GM12875 (cell line): ENCODE measurements at regions not wholly inside any gene's neighbourhood (a gene's known extent, or its start where the extent isn't known, plus 50 kb on each side); places are given as distances from the start of the nearest gene placed in this dataset.

Source experiments
- H3K4me3 ChIP-seq: one replicate; pipeline ENCODE4 v1.5.1; 2011; ENCODE audit warnings: low read depth, low read length, control low read depth
- CTCF ChIP-seq: IDR thresholded peaks from 2 replicates; pipeline ENCODE4 v1.5.1; 2011; ENCODE audit warnings: low read depth, mild to moderate bottlenecking, control low read depth, inconsistent platforms, low read length, moderate library complexity, borderline replicate concordance; ENCODE audit not compliant: insufficient read depth

DNA sequence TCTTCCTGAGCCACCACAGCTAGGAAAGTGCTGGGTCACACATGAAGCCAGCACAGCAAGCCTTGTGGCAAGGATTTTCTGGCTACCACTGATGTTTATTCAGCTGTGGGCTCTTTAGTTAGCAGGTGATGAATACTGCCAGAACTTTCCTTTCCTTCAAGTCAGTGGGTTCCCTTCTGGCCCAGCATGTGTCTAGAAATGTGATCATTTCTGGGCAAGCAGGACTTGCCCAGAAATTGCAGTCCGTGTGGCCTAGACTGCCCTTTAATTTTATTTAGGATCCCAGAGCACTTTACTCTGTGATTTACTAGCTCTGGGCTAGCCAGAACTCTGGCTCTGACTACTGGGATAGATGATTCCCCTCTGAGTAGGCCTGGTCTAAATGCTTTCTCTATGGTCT, 397.5 kb downstream of the ZIC4 start:
- no peak overlapping the region for H3K4me3 ChIP-seq
- no peak for TF ChIP-seq CTCF

GRCh38 chr3:147008458-147008857, 397.9 kb downstream of the ZIC4 start:
- TF ChIP-seq CTCF, result no peak
- no peak overlapping the region for H3K4me3 ChIP-seq

DNA sequence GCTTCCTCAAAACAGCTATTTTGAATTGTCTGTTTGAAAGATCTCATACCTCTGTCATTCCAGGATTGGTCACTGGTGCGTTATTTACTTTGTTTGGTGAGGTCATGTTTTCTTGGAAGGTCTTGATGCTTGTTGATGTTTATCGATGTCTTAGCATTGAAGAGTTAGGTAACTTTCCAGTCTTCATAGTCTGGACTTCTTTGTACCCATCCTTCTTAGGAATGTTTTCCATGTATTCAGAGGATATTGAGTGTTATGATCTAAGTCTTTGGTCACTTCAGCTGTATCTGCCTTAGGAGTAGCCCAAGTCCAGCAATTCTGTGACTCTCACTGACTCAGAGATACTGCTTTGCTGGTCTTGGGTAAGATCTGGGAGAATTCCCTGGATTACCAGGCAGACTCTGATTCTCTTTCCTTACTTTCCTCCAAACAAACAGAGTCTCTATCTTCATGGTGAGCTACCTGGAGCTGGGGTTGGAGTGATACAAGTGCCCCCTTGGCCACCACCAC, 398.6 kb downstream of the ZIC4 start:
- no peak for TF ChIP-seq CTCF
- H3K4me3 ChIP-seq, result no peak overlapping the region

DNA sequence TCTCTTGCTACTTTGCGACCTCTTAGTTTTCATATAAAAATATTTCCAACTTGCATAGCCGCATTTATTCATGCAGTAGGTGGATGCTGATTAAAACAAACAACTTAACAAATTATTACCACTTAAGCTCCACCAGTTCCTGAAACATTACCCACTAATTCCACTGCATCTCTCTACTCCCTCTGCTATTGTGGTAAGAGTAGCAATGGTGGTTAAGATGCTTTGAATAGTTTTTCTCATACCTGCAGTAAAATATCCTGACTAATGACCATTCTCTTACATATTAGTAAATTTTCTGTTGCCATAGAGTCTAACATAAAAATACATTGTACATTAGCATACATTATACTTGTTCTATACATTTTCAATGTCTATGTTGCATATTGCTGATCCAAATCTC, 397.6 kb upstream of the PLSCR5 start:
- no peak overlapping the region for H3K4me3 ChIP-seq
- TF ChIP-seq CTCF, result no peak

- H3K4me3 ChIP-seq, result no peak overlapping the region
- TF ChIP-seq CTCF, result no peak
These were observed 395.1 kb upstream of the PLSCR5 start for GRCh38 chr3:147000274-147000673.

GRCh38 chr3:146991907-146992306, 386.8 kb upstream of the PLSCR5 start:
- TF ChIP-seq CTCF, result no peak
- no peak overlapping the region for H3K4me3 ChIP-seq

- no peak for TF ChIP-seq CTCF
- no peak overlapping the region for H3K4me3 ChIP-seq
These were observed 370.3 kb upstream of the PLSCR5 start for GRCh38 chr3:146975476-146975875.
